Endothelial cell of umbilical vein (primary cell): ENCODE measurements at regions not wholly inside any gene's neighbourhood (a gene's known extent, or its start where the extent isn't known, plus 50 kb on each side); places are given as distances from the start of the nearest gene placed in this dataset.

Experiments used
- BruUV-seq: library from RNA; stranded (reverse); fragments of 400-500 nt; replicated peaks from 2 replicates; lab custom pipeline; 2021; lab: Mats Ljungman, UMichigan
- CTCF ChIA-PET: fragments of 300-600, 350-600 bp; sonication (Branson Sonifier 250); formaldehyde crosslinking; loops from one replicate; lab custom pipeline; 2021; ENCODE audit warnings: antibody characterized with exemption, inconsistent platforms; lab: Charles Lee
- POLR2A ChIA-PET: fragments of 300-600, 350-600 bp; sonication (Branson Sonifier 250); formaldehyde crosslinking; loops from one replicate; lab custom pipeline; 2021; ENCODE audit warnings: antibody characterized with exemption, inconsistent platforms; lab: Charles Lee
- DNase-seq: peaks from one replicate; pipeline ENCODE4 v3.0.0-alpha.2; 2011; ENCODE audit warnings: low read depth, low spot score
- FAIRE-seq: peaks from 2 replicates; lab custom pipeline; 2011; peaks lifted over from hg19 to GRCh38; lab: Jason Lieb, UNC
- H2AFZ ChIP-seq: 2 replicates; pipeline ENCODE4 v1.6.0; 2012; ENCODE audit warnings: low read depth, low read length, control low read depth, inconsistent platforms
- H3K27ac ChIP-seq: 2 replicates; pipeline ENCODE4 v1.5.1; 2011; ENCODE audit warnings: low read depth, mild to moderate bottlenecking, control low read depth, low read length, moderate library complexity; ENCODE audit not compliant: insufficient read depth
- H3K27me3 ChIP-seq, 2 experiments: 2 replicates each; pipeline versions ENCODE4 v1.6.0 to v1.6.1; 2011; ENCODE audit warnings: low read length in 2 of 2, mixed read lengths in 1 of 2; ENCODE audit not compliant: control insufficient read depth in 2 of 2, insufficient read depth in 2 of 2
- H3K36me3 ChIP-seq, 2 experiments: 2 replicates in 1 of 2; 3 replicates in 1 of 2; pipeline ENCODE4 v1.5.1; 2011; ENCODE audit warnings: low read length in 2 of 2, mild to moderate bottlenecking in 1 of 2, moderate library complexity in 1 of 2; ENCODE audit not compliant: control insufficient read depth in 2 of 2, insufficient read depth in 2 of 2; ENCODE audit errors: extremely low read depth in 1 of 2
- H3K4me1 ChIP-seq: 3 replicates; pipeline ENCODE4 v1.5.1; 2011; ENCODE audit warnings: mild to moderate bottlenecking, low read length; ENCODE audit not compliant: control insufficient read depth, insufficient read depth; ENCODE audit errors: extremely low read depth
- H3K4me2 ChIP-seq: 2 replicates; pipeline ENCODE4 v1.6.1; 2011; ENCODE audit warnings: low read length, control low read depth, mixed read lengths; ENCODE audit not compliant: insufficient read depth
- H3K4me3 ChIP-seq, 3 experiments: fragments of 200-600 bp in 1 of 3; sonication (generic), shearing (Covaris generic) in 1 of 3; replicated peaks in 1 of 3; 2 replicates each; pipeline ENCODE4 v1.5.1; 2011 to 2016; ENCODE audit warnings: control low read depth in 3 of 3, low read length in 3 of 3, mild to moderate bottlenecking in 2 of 3, inconsistent platforms in 1 of 3, low read depth in 1 of 3, moderate library complexity in 1 of 3; ENCODE audit not compliant: insufficient read depth in 1 of 3
- H3K79me2 ChIP-seq: 2 replicates; pipeline ENCODE4 v1.6.0; 2012; ENCODE audit warnings: low read length, inconsistent platforms; ENCODE audit not compliant: control insufficient read depth, insufficient read depth
- H3K9ac ChIP-seq: replicated peaks from 2 replicates; pipeline ENCODE3; 2011; ENCODE audit warnings: low read length, control low read depth; ENCODE audit not compliant: insufficient read depth; ENCODE audit errors: extremely low read depth
- H3K9me1 ChIP-seq: replicated peaks from 3 replicates; pipeline ENCODE4 v1.6.0; 2011; ENCODE audit warnings: mild to moderate bottlenecking, low read length; ENCODE audit not compliant: control insufficient read depth, insufficient read depth; ENCODE audit errors: extremely low read depth
- H3K9me3 ChIP-seq: replicated peaks from 2 replicates; pipeline ENCODE4 v1.5.1; 2012; ENCODE audit warnings: low read length, inconsistent platforms; ENCODE audit not compliant: control insufficient read depth, insufficient read depth
- H4K20me1 ChIP-seq: replicated peaks from 2 replicates; pipeline ENCODE3; 2011; ENCODE audit warnings: mild to moderate bottlenecking, low read length; ENCODE audit not compliant: control insufficient read depth, insufficient read depth; ENCODE audit errors: extremely low read depth
- EZH2 ChIP-seq: IDR thresholded peaks from 2 replicates; pipeline ENCODE4 v1.6.1; 2012; ENCODE audit warnings: borderline replicate concordance, low read depth, mild to moderate bottlenecking, moderate library complexity, low read length, inconsistent platforms; ENCODE audit not compliant: severe bottlenecking
- FOS ChIP-seq: IDR thresholded peaks from 2 replicates; pipeline ENCODE4 v1.6.1; 2011; ENCODE audit warnings: mild to moderate bottlenecking, low read length, moderate library complexity, borderline replicate concordance; ENCODE audit not compliant: insufficient read depth
- GATA2 ChIP-seq: IDR thresholded peaks from 2 replicates; pipeline ENCODE4 v1.7.0; 2011; ENCODE audit warnings: low read depth, mild to moderate bottlenecking, moderate library complexity, mixed read lengths, low read length; ENCODE audit not compliant: insufficient read length, insufficient read depth
- JUN ChIP-seq: IDR thresholded peaks from 2 replicates; pipeline ENCODE4 v1.6.1; 2011; ENCODE audit warnings: borderline replicate concordance, low read depth; ENCODE audit not compliant: insufficient read length, insufficient read depth
- MAX ChIP-seq: IDR thresholded peaks from 2 replicates; pipeline ENCODE4 v1.6.1; 2011; ENCODE audit not compliant: insufficient read depth, insufficient read length
- MYC ChIP-seq: IDR thresholded peaks from one replicate; pipeline ENCODE4 v1.6.1; 2011; ENCODE audit warnings: mild to moderate bottlenecking, low read depth, low read length
- POLR2A ChIP-seq: IDR thresholded peaks from 2 replicates; pipeline ENCODE4 v1.6.1; 2012; ENCODE audit warnings: low read depth, mild to moderate bottlenecking, control low read depth, low read length
- POLR2AphosphoS5 ChIP-seq: IDR thresholded peaks from 2 replicates; pipeline ENCODE4 v1.6.1; 2012; ENCODE audit warnings: low read depth, mild to moderate bottlenecking, control low read depth, low read length, moderate library complexity; ENCODE audit not compliant: insufficient read depth
- dilution Hi-C: fragments of 300-500 bp; cut with MboI; formaldehyde crosslinking; loops from one replicate; pipeline ENCODE4 v1.15.0; 2019; ENCODE audit warnings: low sequenced_read_pairs; ENCODE audit not compliant: extremely low pct_ligation_motif_present
- intact Hi-C: fragments of 100-400 bp; cut with micrococcal nuclease; formaldehyde crosslinking; loops from one replicate; pipeline ENCODE4 v1.10.0; 2022
- TF ChIP-seq, protein P1 (sequence below), 2 donors: IDR thresholded peaks; 1 replicate in 1 of 2; 2 replicates in 1 of 2; pipeline ENCODE4 v1.5.1; 2011; ENCODE audit warnings: low read length in 2 of 2, mild to moderate bottlenecking in 2 of 2, moderate library complexity in 2 of 2, control low read depth in 1 of 2, inconsistent platforms in 1 of 2, low read depth in 1 of 2; ENCODE audit not compliant: insufficient read depth in 1 of 2; ENCODE audit errors: extremely low read depth in 1 of 2

- no peak overlapping the region for H3K4me3 ChIP-seq
- FAIRE-seq: no peak
- no peaks in the 10 kb centered on the region for H3K36me3 ChIP-seq
- no TSS peak for BruUV-seq
- H3K9me3 ChIP-seq: no peaks in the 10 kb centered on the region
- no peak overlapping the region for H3K9ac ChIP-seq
- ChIA-PET POLR2A (no interaction called here), CTCF (no interaction called here)
- H3K4me2 ChIP-seq: no peak overlapping the region
- H3K27me3 ChIP-seq: no peaks in the 10 kb centered on the region
- DNase-seq: no peak
- H2AFZ ChIP-seq: no peak overlapping the region
- no peaks in the 10 kb centered on the region for H4K20me1 ChIP-seq
- no peak overlapping the region for H3K27ac ChIP-seq
- H3K79me2 ChIP-seq: no peaks in the 10 kb centered on the region
- dilution Hi-C loops (no loop called here), intact Hi-C loops (no loop called here)
- no peaks in the 10 kb centered on the region for H3K9me1 ChIP-seq
- TF ChIP-seq EZH2: no peak
- no peak for TF ChIP-seq JUN
- no peak for TF ChIP-seq POLR2AphosphoS5
- TF ChIP-seq, protein P1, sequence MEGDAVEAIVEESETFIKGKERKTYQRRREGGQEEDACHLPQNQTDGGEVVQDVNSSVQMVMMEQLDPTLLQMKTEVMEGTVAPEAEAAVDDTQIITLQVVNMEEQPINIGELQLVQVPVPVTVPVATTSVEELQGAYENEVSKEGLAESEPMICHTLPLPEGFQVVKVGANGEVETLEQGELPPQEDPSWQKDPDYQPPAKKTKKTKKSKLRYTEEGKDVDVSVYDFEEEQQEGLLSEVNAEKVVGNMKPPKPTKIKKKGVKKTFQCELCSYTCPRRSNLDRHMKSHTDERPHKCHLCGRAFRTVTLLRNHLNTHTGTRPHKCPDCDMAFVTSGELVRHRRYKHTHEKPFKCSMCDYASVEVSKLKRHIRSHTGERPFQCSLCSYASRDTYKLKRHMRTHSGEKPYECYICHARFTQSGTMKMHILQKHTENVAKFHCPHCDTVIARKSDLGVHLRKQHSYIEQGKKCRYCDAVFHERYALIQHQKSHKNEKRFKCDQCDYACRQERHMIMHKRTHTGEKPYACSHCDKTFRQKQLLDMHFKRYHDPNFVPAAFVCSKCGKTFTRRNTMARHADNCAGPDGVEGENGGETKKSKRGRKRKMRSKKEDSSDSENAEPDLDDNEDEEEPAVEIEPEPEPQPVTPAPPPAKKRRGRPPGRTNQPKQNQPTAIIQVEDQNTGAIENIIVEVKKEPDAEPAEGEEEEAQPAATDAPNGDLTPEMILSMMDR (IDR thresholded peaks at IDR 0.05; ENCODE audit: extremely low read depth in 1 of 2, insufficient read depth in 1 of 2, low read depth in 1 of 2, low read length in 2 of 2): no peak
- no peak for TF ChIP-seq FOS
- no peak for TF ChIP-seq MYC
- no peak for TF ChIP-seq MAX
- no peak for TF ChIP-seq GATA2
- no peak for TF ChIP-seq POLR2A
- H3K4me1 ChIP-seq: peaks cover 6% of the 10 kb centered on the region
These were observed 73.1 kb upstream of the COL8A1 start for GRCh38 chr3:99565331-99565730.
